HL-60 (cell line): ENCODE measurements at regions not wholly inside any gene's neighbourhood (a gene's known extent, or its start where the extent isn't known, plus 50 kb on each side); places are given as distances from the start of the nearest gene placed in this dataset.

Source experiments
- DNase-seq, 2 experiments: peaks; one replicate each; pipeline ENCODE4 v3.0.0-alpha.2; 2010 to 2020; ENCODE audit warnings: low read depth in 1 of 2, low spot score in 1 of 2
- H3K27ac ChIP-seq: fragments of 250-450 bp; sonication (Bioruptor Pico); replicated peaks from 2 replicates; pipeline ENCODE4 v1.5.1; 2020; ENCODE audit warnings: mild to moderate bottlenecking, moderate library complexity
- H3K27me3 ChIP-seq: fragments of 250-450 bp; sonication (Bioruptor Pico); 2 replicates; pipeline ENCODE4 v1.5.1; 2021; ENCODE audit warnings: mild to moderate bottlenecking, moderate library complexity; ENCODE audit not compliant: insufficient read depth, poor library complexity, severe bottlenecking
- H3K4me3 ChIP-seq: replicated peaks from 2 replicates; pipeline ENCODE4 v1.5.1; 2011; ENCODE audit warnings: mild to moderate bottlenecking, control low read depth, low read length; ENCODE audit not compliant: insufficient read depth
- CTCF ChIP-seq: IDR thresholded peaks from one replicate; pipeline ENCODE4 v1.5.1; 2011; ENCODE audit warnings: low read length, control low read depth, inconsistent platforms; ENCODE audit not compliant: insufficient read depth
- GABPA ChIP-seq: IDR thresholded peaks from 2 replicates; pipeline ENCODE4 v1.6.1; 2012; ENCODE audit warnings: low read depth
- POLR2AphosphoS5 ChIP-seq: IDR thresholded peaks from 2 replicates; pipeline ENCODE4 v1.6.1; 2012; ENCODE audit warnings: low read depth
- REST ChIP-seq: IDR thresholded peaks from 2 replicates; pipeline ENCODE4 v1.6.1; 2012; ENCODE audit warnings: low read depth; ENCODE audit not compliant: insufficient replicate concordance
- SPI1 ChIP-seq: IDR thresholded peaks from 2 replicates; pipeline ENCODE4 v1.6.1; 2012; ENCODE audit warnings: low read depth, mild to moderate bottlenecking, borderline replicate concordance

GRCh38 chr14:38855513-38855912 lies 247.5 kb downstream of the SEC23A start:
- H3K4me3 ChIP-seq: no peak overlapping the region
- no peak overlapping the region for H3K27ac ChIP-seq
- H3K27me3 ChIP-seq: no peaks in the 10 kb centered on the region
- no peak for DNase-seq
- TF ChIP-seq REST (no peak), GABPA (no peak), CTCF (no peak), POLR2AphosphoS5 (no peak), SPI1 (no peak)

- no peaks in the 10 kb centered on the region for H3K27me3 ChIP-seq
- TF ChIP-seq CTCF (no peak), POLR2AphosphoS5 (no peak), REST (no peak), GABPA (no peak), SPI1 (no peak)
- no peak overlapping the region for H3K27ac ChIP-seq
- DNase-seq: no peak
- H3K4me3 ChIP-seq: no peak overlapping the region
Observed at GRCh38 chr14:38851111-38851510, 251.9 kb downstream of the SEC23A start.

GRCh38 chr14:38850664-38851063 lies 252.4 kb downstream of the SEC23A start:
- H3K27ac ChIP-seq: no peak overlapping the region
- no peak for DNase-seq
- H3K27me3 ChIP-seq: no peaks in the 10 kb centered on the region
- H3K4me3 ChIP-seq: no peak overlapping the region
- no peak for TF ChIP-seq GABPA
- TF ChIP-seq REST: no peak
- TF ChIP-seq CTCF: no peak
- no peak for TF ChIP-seq SPI1
- TF ChIP-seq POLR2AphosphoS5: no peak
